WTC11 (cell line): ENCODE measurements at regions not wholly inside any gene's neighbourhood (a gene's known extent, or its start where the extent isn't known, plus 50 kb on each side); places are given as distances from the start of the nearest gene placed in this dataset.

ENCODE experiments used
- ATAC-seq: fragments of 200-7000 bp; cut with Tn5 transposase; 2 replicates; pipeline ENCODE4 v1.10.0; 2021; ENCODE audit warnings: mild to moderate bottlenecking, moderate library complexity
- CTCF ChIA-PET: fragments of 300-600 bp; sonication (Branson Sonifier 250); formaldehyde crosslinking; loops from one replicate; lab custom pipeline; 2021; ENCODE audit warnings: antibody characterized with exemption; lab: Charles Lee
- POLR2A ChIA-PET: fragments of 350-600 bp; sonication (Branson Sonifier 250); formaldehyde crosslinking; loops from one replicate; lab custom pipeline; 2021; ENCODE audit warnings: antibody characterized with exemption; lab: Charles Lee
- DNase-seq: peaks from one replicate; pipeline ENCODE4 v3.0.0; 2021; ENCODE audit warnings: low spot score
- H3K27ac Mint-ChIP-seq: 2 replicates; pipeline ENCODE4 v1.8.0; 2021; ENCODE audit warnings: mixed read lengths
- H3K27me3 Mint-ChIP-seq: 2 replicates; pipeline ENCODE4 v1.8.0; 2021; ENCODE audit warnings: low read depth, mild to moderate bottlenecking, moderate library complexity, mixed read lengths
- H3K36me3 Mint-ChIP-seq: 2 replicates; pipeline ENCODE4 v1.8.0; 2021; ENCODE audit warnings: mixed read lengths
- H3K4me1 Mint-ChIP-seq: 2 replicates; pipeline ENCODE4 v1.8.0; 2022; ENCODE audit warnings: mixed read lengths
- H3K4me3 Mint-ChIP-seq: 2 replicates; pipeline ENCODE4 v1.8.0; 2021; ENCODE audit warnings: mild to moderate bottlenecking, moderate library complexity, mixed read lengths
- H3K9me3 Mint-ChIP-seq: 2 replicates; pipeline ENCODE4 v1.8.0; 2021; ENCODE audit warnings: mixed read lengths
- E2F5 ChIP-seq: sonication (generic); formaldehyde crosslinking; IDR thresholded peaks from 2 replicates; pipeline ENCODE4 v1.8.1; 2022; ENCODE audit warnings: mild to moderate bottlenecking, moderate library complexity, missing genetic modification reagents
- ERG ChIP-seq: fragments of 250-450 bp; sonication (Bioruptor Pico); IDR thresholded peaks from 2 replicates; pipeline ENCODE4 v1.8.0; 2021; ENCODE audit warnings: mild to moderate bottlenecking
- FOXK1 ChIP-seq: sonication (generic); formaldehyde crosslinking; IDR thresholded peaks from 2 replicates; pipeline ENCODE4 v1.8.0; 2022; ENCODE audit warnings: mild to moderate bottlenecking, moderate library complexity, missing genetic modification reagents
- FOXP1 ChIP-seq: sonication (generic); formaldehyde crosslinking; IDR thresholded peaks from 2 replicates; pipeline ENCODE4 v1.8.0; 2022; ENCODE audit warnings: missing genetic modification reagents, mild to moderate bottlenecking, moderate library complexity, borderline replicate concordance
- JUN ChIP-seq: sonication (generic); formaldehyde crosslinking; IDR thresholded peaks from 2 replicates; pipeline ENCODE4 v1.8.0; 2023; ENCODE audit warnings: mild to moderate bottlenecking, missing genetic modification reagents
- MXD4 ChIP-seq: fragments of 250-450 bp; sonication (Bioruptor Pico); IDR thresholded peaks from 2 replicates; pipeline ENCODE4 v1.8.0; 2021; ENCODE audit warnings: mild to moderate bottlenecking, moderate library complexity, borderline replicate concordance
- NFATC4 ChIP-seq: fragments of 250-450 bp; sonication (Bioruptor Pico); IDR thresholded peaks from 2 replicates; pipeline ENCODE4 v1.9.0; 2021; ENCODE audit warnings: mild to moderate bottlenecking
- NFYB ChIP-seq: sonication (generic); formaldehyde crosslinking; conservative IDR thresholded peaks from 2 replicates; pipeline ENCODE4 v1.8.0; 2022; ENCODE audit warnings: low read depth, missing genetic modification reagents
- NR3C1 ChIP-seq: sonication (generic); formaldehyde crosslinking; conservative IDR thresholded peaks from 2 replicates; pipeline ENCODE4 v1.8.1; 2023; ENCODE audit warnings: low read depth, mild to moderate bottlenecking, missing genetic modification reagents
- SP1 ChIP-seq: sonication (generic); formaldehyde crosslinking; conservative IDR thresholded peaks from 2 replicates; pipeline ENCODE4 v1.8.1; 2022; ENCODE audit warnings: missing genetic modification reagents
- STAT6 ChIP-seq: sonication (generic); formaldehyde crosslinking; conservative IDR thresholded peaks from 2 replicates; pipeline ENCODE4 v1.8.1; 2023; ENCODE audit warnings: mild to moderate bottlenecking, low read depth, missing genetic modification reagents, moderate library complexity
- ZNF281 ChIP-seq: sonication (generic); formaldehyde crosslinking; IDR thresholded peaks from 2 replicates; pipeline ENCODE4 v1.8.0; 2023; ENCODE audit warnings: mild to moderate bottlenecking, missing genetic modification reagents
- ZNF317 ChIP-seq: sonication (generic); formaldehyde crosslinking; IDR thresholded peaks from 2 replicates; pipeline ENCODE4 v1.8.1; 2023; ENCODE audit warnings: low read depth, mild to moderate bottlenecking, moderate library complexity, missing genetic modification reagents, borderline replicate concordance
- ZNF425 ChIP-seq: fragments of 250-450 bp; sonication (Bioruptor Pico); conservative IDR thresholded peaks from 2 replicates; pipeline ENCODE4 v1.9.0; 2021; ENCODE audit warnings: mild to moderate bottlenecking
- ZSCAN18 ChIP-seq: fragments of 250-450 bp; sonication (Bioruptor Pico); IDR thresholded peaks from 2 replicates; pipeline ENCODE4 v2.1.2; 2022; ENCODE audit warnings: mild to moderate bottlenecking, moderate library complexity

GRCh38 chr10:10956681-10957542 is 60.8 kb upstream of the CELF2 start:
- DNase-seq (no peak), ATAC-seq (no peak)
- no peaks in the 10 kb centered on the region for H3K27me3 Mint-ChIP-seq
- H3K4me1 Mint-ChIP-seq = peaks cover 6% of the 10 kb centered on the region; the same call in 1 of the 2 replicates
- H3K27ac Mint-ChIP-seq = no peak overlapping the region
- POLR2A ChIA-PET = no interaction called here
- H3K4me3 Mint-ChIP-seq = no peak overlapping the region
- H3K9me3 Mint-ChIP-seq = peaks cover 3% of the 10 kb centered on the region
- CTCF ChIA-PET = no interaction called here
- TF ChIP-seq JUN (CRISPR knock-in tag) = no peak
- no peak for TF ChIP-seq ZNF281
- no peak for TF ChIP-seq NFATC4 (CRISPR knock-in tag)
- no peak for TF ChIP-seq SP1 (CRISPR knock-in tag)
- no peak for TF ChIP-seq ZSCAN18 (CRISPR knock-in tag)
- no peak for TF ChIP-seq STAT6 (CRISPR knock-in tag)
- no peak for TF ChIP-seq E2F5 (CRISPR knock-in tag)
- TF ChIP-seq NR3C1 = no peak
- TF ChIP-seq FOXP1 = no peak
- no peak for TF ChIP-seq ZNF425
- TF ChIP-seq NFYB = no peak
- H3K36me3 Mint-ChIP-seq = no peaks in the 10 kb centered on the region

GRCh38 chr10:10958041-10958440 is 59.6 kb upstream of the CELF2 start:
- Mint-ChIP-seq H3K4me3 (no peak overlapping the region), H3K27ac (no peak overlapping the region), H3K9me3 (no peaks in the 10 kb centered on the region; the same call in 1 of the 2 replicates), H3K27me3 (no peaks in the 10 kb centered on the region)
- CTCF ChIA-PET = no interaction called here
- TF ChIP-seq MXD4 (CRISPR knock-in tag) = no peak
- no peak for TF ChIP-seq ERG (CRISPR knock-in tag)
- no peak for TF ChIP-seq ZNF317 (CRISPR knock-in tag)
- no peak for TF ChIP-seq FOXK1
- TF ChIP-seq, all 79 proteins: peak for 0
- H3K36me3 Mint-ChIP-seq = no peaks in the 10 kb centered on the region
- ATAC-seq (no peak), DNase-seq (no peak)
- peaks cover 6% of the 10 kb centered on the region; the same call in 1 of the 2 replicates for H3K4me1 Mint-ChIP-seq
- POLR2A ChIA-PET = no interaction called here
